ENCODE measurements at regions not wholly inside any gene's neighbourhood (a gene's known extent, or its start where the extent isn't known, plus 50 kb on each side); places are given as distances from the start of the nearest gene placed in this dataset.

- no peak overlapping the region for H3K27ac ChIP-seq (ENCODE audit: low read length)
- H3K4me3 ChIP-seq (ENCODE audit: low read depth in 1 of 2, low read length in 2 of 2): no peak overlapping the region
- no peaks in the 10 kb centered on the region for H3K9me3 ChIP-seq (ENCODE audit: control insufficient read depth in 1 of 2, low read length in 2 of 2)
These were observed 708.1 kb upstream of the RGMB start for GRCh38 chr5:98065261-98065909.

GRCh38 chr5:98066910-98067309, 706.6 kb upstream of the RGMB start:
- H3K36me3 ChIP-seq (ENCODE audit: control insufficient read depth in 1 of 2, insufficient read depth in 2 of 2, low read length in 2 of 2): no peaks in the 10 kb centered on the region
- H3K4me3 ChIP-seq (ENCODE audit: low read depth in 1 of 2, low read length in 2 of 2): no peak overlapping the region
- no peak overlapping the region for H3K27ac ChIP-seq (ENCODE audit: low read length)
- no peaks in the 10 kb centered on the region for H3K9me3 ChIP-seq (ENCODE audit: control insufficient read depth in 1 of 2, low read length in 2 of 2)
- no peaks in the 10 kb centered on the region for H3K4me1 ChIP-seq (ENCODE audit: control insufficient read depth in 1 of 2, insufficient read depth in 2 of 2, low read length in 2 of 2)
- H3K27me3 ChIP-seq (ENCODE audit: low read depth, low read length): no peaks in the 10 kb centered on the region

More at GRCh38 chr5:98065261-98065909, 708.1 kb upstream of the RGMB start:
- Histone ChIP-seq H3K27me3 (ENCODE audit: low read depth, low read length) (no peaks in the 10 kb centered on the region), H3K4me1 (ENCODE audit: control insufficient read depth in 1 of 2, insufficient read depth in 2 of 2, low read length in 2 of 2) (no peaks in the 10 kb centered on the region), H3K36me3 (ENCODE audit: control insufficient read depth in 1 of 2, insufficient read depth in 2 of 2, low read length in 2 of 2) (no peaks in the 10 kb centered on the region)

- Histone ChIP-seq H3K4me3 (ENCODE audit: low read depth in 1 of 2, low read length in 2 of 2) (no peak overlapping the region), H3K36me3 (ENCODE audit: control insufficient read depth in 1 of 2, insufficient read depth in 2 of 2, low read length in 2 of 2) (no peaks in the 10 kb centered on the region), H3K4me1 (ENCODE audit: control insufficient read depth in 1 of 2, insufficient read depth in 2 of 2, low read length in 2 of 2) (no peaks in the 10 kb centered on the region), H3K9me3 (ENCODE audit: control insufficient read depth in 1 of 2, low read length in 2 of 2) (no peaks in the 10 kb centered on the region), H3K27me3 (ENCODE audit: low read depth, low read length) (no peaks in the 10 kb centered on the region), H3K27ac (ENCODE audit: low read length) (no peak overlapping the region)
These were observed 703.5 kb upstream of the RGMB start for GRCh38 chr5:98069876-98070512.

GRCh38 chr5:98072921-98073320, 700.5 kb upstream of the RGMB start:
- Histone ChIP-seq H3K9me3 (ENCODE audit: control insufficient read depth in 1 of 2, low read length in 2 of 2) (no peaks in the 10 kb centered on the region), H3K4me1 (ENCODE audit: control insufficient read depth in 1 of 2, insufficient read depth in 2 of 2, low read length in 2 of 2) (no peaks in the 10 kb centered on the region), H3K4me3 (ENCODE audit: low read depth in 1 of 2, low read length in 2 of 2) (no peak overlapping the region), H3K27me3 (ENCODE audit: low read depth, low read length) (no peaks in the 10 kb centered on the region), H3K27ac (ENCODE audit: low read length) (no peak overlapping the region), H3K36me3 (ENCODE audit: control insufficient read depth in 1 of 2, insufficient read depth in 2 of 2, low read length in 2 of 2) (no peaks in the 10 kb centered on the region)

- Histone ChIP-seq H3K9me3 (ENCODE audit: control insufficient read depth in 1 of 2, low read length in 2 of 2) (no peaks in the 10 kb centered on the region), H3K27me3 (ENCODE audit: low read depth, low read length) (no peaks in the 10 kb centered on the region), H3K27ac (ENCODE audit: low read length) (no peak overlapping the region), H3K4me3 (ENCODE audit: low read depth in 1 of 2, low read length in 2 of 2) (no peak overlapping the region), H3K36me3 (ENCODE audit: control insufficient read depth in 1 of 2, insufficient read depth in 2 of 2, low read length in 2 of 2) (no peaks in the 10 kb centered on the region), H3K4me1 (ENCODE audit: control insufficient read depth in 1 of 2, insufficient read depth in 2 of 2, low read length in 2 of 2) (no peaks in the 10 kb centered on the region)
These were observed 697.0 kb upstream of the RGMB start for GRCh38 chr5:98076501-98076900.

GRCh38 chr5:98085593-98085992, 687.9 kb upstream of the RGMB start:
- Histone ChIP-seq H3K27ac (ENCODE audit: low read length) (no peak overlapping the region), H3K9me3 (ENCODE audit: control insufficient read depth in 1 of 2, low read length in 2 of 2) (no peaks in the 10 kb centered on the region), H3K4me1 (ENCODE audit: control insufficient read depth in 1 of 2, insufficient read depth in 2 of 2, low read length in 2 of 2) (no peaks in the 10 kb centered on the region), H3K4me3 (ENCODE audit: low read depth in 1 of 2, low read length in 2 of 2) (no peak overlapping the region), H3K27me3 (ENCODE audit: low read depth, low read length) (no peaks in the 10 kb centered on the region), H3K36me3 (ENCODE audit: control insufficient read depth in 1 of 2, insufficient read depth in 2 of 2, low read length in 2 of 2) (no peaks in the 10 kb centered on the region)

- Histone ChIP-seq H3K27me3 (ENCODE audit: low read depth, low read length) (no peaks in the 10 kb centered on the region), H3K9me3 (ENCODE audit: control insufficient read depth in 1 of 2, low read length in 2 of 2) (no peaks in the 10 kb centered on the region), H3K4me1 (ENCODE audit: control insufficient read depth in 1 of 2, insufficient read depth in 2 of 2, low read length in 2 of 2) (no peaks in the 10 kb centered on the region), H3K27ac (ENCODE audit: low read length) (no peak overlapping the region), H3K36me3 (ENCODE audit: control insufficient read depth in 1 of 2, insufficient read depth in 2 of 2, low read length in 2 of 2) (no peaks in the 10 kb centered on the region), H3K4me3 (ENCODE audit: low read depth in 1 of 2, low read length in 2 of 2) (no peak overlapping the region)
These were observed 678.4 kb upstream of the RGMB start for GRCh38 chr5:98095072-98095471.

GRCh38 chr5:98096155-98096554, 677.3 kb upstream of the RGMB start:
- Histone ChIP-seq H3K9me3 (ENCODE audit: control insufficient read depth in 1 of 2, low read length in 2 of 2) (no peaks in the 10 kb centered on the region), H3K27ac (ENCODE audit: low read length) (no peak overlapping the region), H3K27me3 (ENCODE audit: low read depth, low read length) (no peaks in the 10 kb centered on the region)

GRCh38 chr5:98099448-98100105, 673.9 kb upstream of the RGMB start:
- Histone ChIP-seq H3K4me1 (ENCODE audit: control insufficient read depth in 1 of 2, insufficient read depth in 2 of 2, low read length in 2 of 2) (no peaks in the 10 kb centered on the region), H3K36me3 (ENCODE audit: control insufficient read depth in 1 of 2, insufficient read depth in 2 of 2, low read length in 2 of 2) (no peaks in the 10 kb centered on the region), H3K9me3 (ENCODE audit: control insufficient read depth in 1 of 2, low read length in 2 of 2) (no peaks in the 10 kb centered on the region), H3K27me3 (ENCODE audit: low read depth, low read length) (no peaks in the 10 kb centered on the region), H3K27ac (ENCODE audit: low read length) (no peak overlapping the region), H3K4me3 (ENCODE audit: low read depth in 1 of 2, low read length in 2 of 2) (no peak overlapping the region)

More at GRCh38 chr5:98096155-98096554, 677.3 kb upstream of the RGMB start:
- Histone ChIP-seq H3K4me1 (ENCODE audit: control insufficient read depth in 1 of 2, insufficient read depth in 2 of 2, low read length in 2 of 2) (no peaks in the 10 kb centered on the region), H3K36me3 (ENCODE audit: control insufficient read depth in 1 of 2, insufficient read depth in 2 of 2, low read length in 2 of 2) (no peaks in the 10 kb centered on the region), H3K4me3 (ENCODE audit: low read depth in 1 of 2, low read length in 2 of 2) (no peak overlapping the region)

- Histone ChIP-seq H3K9me3 (ENCODE audit: control insufficient read depth in 1 of 2, low read length in 2 of 2) (no peaks in the 10 kb centered on the region), H3K27me3 (ENCODE audit: low read depth, low read length) (no peaks in the 10 kb centered on the region), H3K4me1 (ENCODE audit: control insufficient read depth in 1 of 2, insufficient read depth in 2 of 2, low read length in 2 of 2) (no peaks in the 10 kb centered on the region), H3K27ac (ENCODE audit: low read length) (no peak overlapping the region), H3K36me3 (ENCODE audit: control insufficient read depth in 1 of 2, insufficient read depth in 2 of 2, low read length in 2 of 2) (no peaks in the 10 kb centered on the region), H3K4me3 (ENCODE audit: low read depth in 1 of 2, low read length in 2 of 2) (no peak overlapping the region)
These were observed 672.3 kb upstream of the RGMB start for GRCh38 chr5:98101131-98101530.

GRCh38 chr5:98102936-98103335, 670.5 kb upstream of the RGMB start:
- no peaks in the 10 kb centered on the region for H3K27me3 ChIP-seq (ENCODE audit: low read depth, low read length)
- H3K27ac ChIP-seq (ENCODE audit: low read length): no peak overlapping the region
- no peaks in the 10 kb centered on the region for H3K9me3 ChIP-seq (ENCODE audit: control insufficient read depth in 1 of 2, low read length in 2 of 2)
- H3K36me3 ChIP-seq (ENCODE audit: control insufficient read depth in 1 of 2, insufficient read depth in 2 of 2, low read length in 2 of 2): no peaks in the 10 kb centered on the region
- H3K4me3 ChIP-seq (ENCODE audit: low read depth in 1 of 2, low read length in 2 of 2): no peak overlapping the region
- no peaks in the 10 kb centered on the region for H3K4me1 ChIP-seq (ENCODE audit: control insufficient read depth in 1 of 2, insufficient read depth in 2 of 2, low read length in 2 of 2)
